HepG2 (cell line): ENCODE measurements at regions not wholly inside any gene's neighbourhood (a gene's known extent, or its start where the extent isn't known, plus 50 kb on each side); places are given as distances from the start of the nearest gene placed in this dataset.

Experiments
- ATAC-seq: fragments of 200-7000 bp; cut with Tn5 transposase; 3 replicates; pipeline ENCODE4 v1.9.1; 2020; ENCODE audit warnings: mild to moderate bottlenecking, moderate library complexity
- BruUV-seq: library from RNA; stranded (reverse); fragments of 400-500 nt; replicated peaks from 2 replicates; lab custom pipeline; 2021; lab: Mats Ljungman, UMichigan
- CTCF ChIA-PET: fragments of 300-600 bp; formaldehyde crosslinking; extraction: SDS; loops from one replicate; lab custom pipeline; 2021; ENCODE audit warnings: low total read pairs, inconsistent platforms, low intra/inter-chr PET ratio; lab: Yijun Ruan, JAX
- POLR2A ChIA-PET: fragments of 350-600 bp; sonication (Branson Sonifier 250); formaldehyde crosslinking; loops from one replicate; lab custom pipeline; 2020; ENCODE audit warnings: antibody characterized with exemption, inconsistent platforms; lab: Yijun Ruan, JAX
- DNase-seq: peaks from one replicate; pipeline ENCODE4 v3.0.0-alpha.2; 2015; ENCODE audit warnings: low spot score
- FAIRE-seq: peaks from 3 replicates; lab custom pipeline; 2011; peaks lifted over from hg19 to GRCh38; lab: Jason Lieb, UNC
- H2AFZ ChIP-seq: one replicate; pipeline ENCODE4 v1.6.1; 2011; ENCODE audit warnings: low read length, inconsistent platforms
- H3K27ac ChIP-seq: fragments of 300-600 bp; 3 replicates; pipeline ENCODE4 v1.8.0; 2011; ENCODE audit warnings: mixed run types, mild to moderate bottlenecking, mixed read lengths, low read length, inconsistent platforms; ENCODE audit not compliant: insufficient read depth; ENCODE audit errors: extremely low read length
- H3K27me3 ChIP-seq, 2 experiments: fragments of 200-600 bp in 1 of 2; 2 replicates in 1 of 2; 3 replicates in 1 of 2; pipeline versions ENCODE4 v1.6.0 to v1.8.0; 2011; ENCODE audit warnings: low read length in 2 of 2, mild to moderate bottlenecking in 2 of 2, moderate library complexity in 2 of 2, inconsistent platforms in 1 of 2; ENCODE audit not compliant: insufficient read depth in 2 of 2, control insufficient read depth in 1 of 2
- H3K36me3 ChIP-seq, 2 experiments: fragments of 200-600 bp in 1 of 2; replicated peaks in 1 of 2; 2 replicates in 1 of 2; 3 replicates in 1 of 2; pipeline versions ENCODE4 v1.5.1 to v1.8.0; 2011; ENCODE audit warnings: low read length in 2 of 2, inconsistent platforms in 1 of 2; ENCODE audit not compliant: insufficient read depth in 2 of 2, control insufficient read depth in 1 of 2
- H3K4me1 ChIP-seq: 2 replicates; pipeline ENCODE4 v1.5.1; 2012; ENCODE audit warnings: low read length, inconsistent platforms; ENCODE audit not compliant: insufficient read depth
- H3K4me2 ChIP-seq: 2 replicates; pipeline ENCODE4 v1.6.0; 2011; ENCODE audit warnings: low read depth, low read length, inconsistent platforms
- H3K4me3 ChIP-seq, 3 experiments: fragments of 200-600 bp in 1 of 3; sonication (generic), shearing (Covaris generic) in 1 of 3; replicated peaks in 1 of 3; 2 replicates each; pipeline ENCODE4 v1.5.1; 2011 to 2016; ENCODE audit warnings: low read length in 3 of 3, inconsistent platforms in 2 of 3, low read depth in 2 of 3, mild to moderate bottlenecking in 2 of 3, control low read depth in 1 of 3, mixed read lengths in 1 of 3; ENCODE audit not compliant: insufficient read depth in 1 of 3
- H3K79me2 ChIP-seq: one replicate; pipeline ENCODE4 v1.6.1; 2011; ENCODE audit warnings: low read length, inconsistent platforms; ENCODE audit not compliant: insufficient read depth
- H3K9ac ChIP-seq: 2 replicates; pipeline ENCODE4 v1.6.0; 2011; ENCODE audit warnings: mild to moderate bottlenecking, low read depth, low read length, inconsistent platforms; ENCODE audit not compliant: insufficient read depth
- H3K9me3 ChIP-seq: 2 replicates; pipeline ENCODE4 v1.5.1; 2012; ENCODE audit warnings: mild to moderate bottlenecking, low read length
- H4K20me1 ChIP-seq: 2 replicates; pipeline ENCODE4 v1.6.0; 2011; ENCODE audit warnings: inconsistent platforms, mild to moderate bottlenecking, low read length, moderate library complexity; ENCODE audit not compliant: insufficient read depth
- CENPX ChIP-seq: sonication (generic); formaldehyde crosslinking; IDR thresholded peaks from 2 replicates; pipeline ENCODE4 v1.9.0; 2021; ENCODE audit warnings: mild to moderate bottlenecking, missing genetic modification reagents, moderate library complexity
- CHD2 ChIP-seq: IDR thresholded peaks from 2 replicates; pipeline ENCODE4 v1.6.1; 2011; ENCODE audit warnings: low read depth, low read length, improper control_type of control experiment
- HHEX ChIP-seq: IDR thresholded peaks from 2 replicates; pipeline ENCODE4 v1.6.1; 2016; ENCODE audit warnings: control low read depth
- HNRNPK ChIP-seq: fragments of 200-400 bp; formaldehyde crosslinking; IDR thresholded peaks from 2 replicates; pipeline ENCODE4 v1.6.1; 2018; ENCODE audit warnings: low read length, low read depth, moderate library complexity, mild to moderate bottlenecking; ENCODE audit not compliant: poor library complexity, severe bottlenecking
- MLLT10 ChIP-seq: sonication (generic); formaldehyde crosslinking; IDR thresholded peaks from 2 replicates; pipeline ENCODE4 v1.4.0; 2020; ENCODE audit warnings: missing genetic modification reagents
- MYNN ChIP-seq: sonication (generic); formaldehyde crosslinking; IDR thresholded peaks from 2 replicates; pipeline ENCODE4 v1.4.0; 2020; ENCODE audit warnings: mild to moderate bottlenecking, low read depth, missing genetic modification reagents
- SNRNP70 ChIP-seq: fragments of 200-400 bp; formaldehyde crosslinking; IDR thresholded peaks from 2 replicates; pipeline ENCODE4 v1.6.1; 2017; ENCODE audit warnings: mild to moderate bottlenecking, low read depth, low read length, moderate library complexity
- ZNF343 ChIP-seq: sonication (generic); formaldehyde crosslinking; IDR thresholded peaks from 2 replicates; pipeline ENCODE4 v1.4.0; 2020; ENCODE audit warnings: mild to moderate bottlenecking, missing genetic modification reagents
- ZNF510 ChIP-seq: sonication (generic); formaldehyde crosslinking; IDR thresholded peaks from 2 replicates; pipeline ENCODE4 v1.4.0; 2020; ENCODE audit warnings: low read depth, mild to moderate bottlenecking, missing genetic modification reagents
- ZNF678 ChIP-seq: sonication (generic); formaldehyde crosslinking; IDR thresholded peaks from 2 replicates; pipeline ENCODE4 v1.4.0; 2020; ENCODE audit warnings: mild to moderate bottlenecking, missing genetic modification reagents
- WGBS: methylation state at CpG from one replicate; pipeline ENCODE4 v1.1.6; 2017; ENCODE audit warnings: low lambda C conversion rate; 5-methylcytosine and 5-hydroxymethylcytosine counted together
- in situ Hi-C: cut with HindIII; loops from 2 replicates; pipeline ENCODE4 v1.10.0; 2017; ENCODE audit warnings: low pct_unique_long_range_greater_than_20kb; ENCODE audit not compliant: extremely low pct_ligation_motif_present
- intact Hi-C: fragments of 100-400 bp; cut with micrococcal nuclease; formaldehyde crosslinking; loops from one replicate; pipeline ENCODE4 v1.10.0; 2022; ENCODE audit not compliant: unreplicated experiment
- TF ChIP-seq, protein P1 (sequence below): sonication (generic); formaldehyde crosslinking; IDR thresholded peaks from 2 replicates; pipeline ENCODE4 v1.4.0; 2020; ENCODE audit warnings: missing genetic modification reagents
- TF ChIP-seq, protein P2 (sequence below): sonication (generic); formaldehyde crosslinking; IDR thresholded peaks from 2 replicates; pipeline ENCODE4 v1.5.0; 2020; ENCODE audit warnings: missing genetic modification reagents, mild to moderate bottlenecking, borderline replicate concordance
- TF ChIP-seq, protein P3 (sequence below): sonication (generic); formaldehyde crosslinking; IDR thresholded peaks from 2 replicates; pipeline ENCODE4 v1.4.0; 2020; ENCODE audit warnings: mild to moderate bottlenecking, missing genetic modification reagents

DNA sequence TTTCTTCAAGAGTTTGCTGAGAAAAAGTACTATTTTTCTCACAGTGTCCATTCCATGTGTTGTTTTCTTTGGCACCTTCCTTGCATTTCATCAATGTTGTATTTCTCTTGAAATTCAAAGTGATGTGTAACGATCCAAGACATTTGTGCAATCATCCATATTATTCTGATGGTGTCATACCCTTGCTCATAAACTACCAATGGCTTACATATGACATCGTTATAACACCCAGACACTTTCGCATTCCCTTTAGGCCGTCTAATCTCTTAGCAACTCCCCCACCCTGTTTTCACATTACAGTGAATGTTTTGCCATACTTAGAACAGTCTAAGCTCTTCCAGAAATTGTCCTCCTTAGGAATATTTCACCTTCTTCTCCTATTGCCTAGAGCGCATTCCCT lies 1779.0 kb downstream of the PCDH7 start:
- Histone ChIP-seq H3K4me3 (no peak overlapping the region), H2AFZ (no peak overlapping the region), H3K36me3 (no peaks in the 10 kb centered on the region), H3K27ac (no peak overlapping the region), H3K4me1 (no peaks in the 10 kb centered on the region), H3K4me2 (no peak overlapping the region), H3K27me3 (no peaks in the 10 kb centered on the region), H4K20me1 (no peaks in the 10 kb centered on the region), H3K9me3 (no peaks in the 10 kb centered on the region), H3K9ac (no peak overlapping the region), H3K79me2 (no peaks in the 10 kb centered on the region)
- BruUV-seq, result no TSS peak
- FAIRE-seq (no peak), DNase-seq (no peak), ATAC-seq (no peak)
- WGBS, result 3% methylated on average over 5 of the region's 5 CpGs
- ChIA-PET POLR2A (no interaction called here), CTCF (no interaction called here)
- TF ChIP-seq, protein P1, sequence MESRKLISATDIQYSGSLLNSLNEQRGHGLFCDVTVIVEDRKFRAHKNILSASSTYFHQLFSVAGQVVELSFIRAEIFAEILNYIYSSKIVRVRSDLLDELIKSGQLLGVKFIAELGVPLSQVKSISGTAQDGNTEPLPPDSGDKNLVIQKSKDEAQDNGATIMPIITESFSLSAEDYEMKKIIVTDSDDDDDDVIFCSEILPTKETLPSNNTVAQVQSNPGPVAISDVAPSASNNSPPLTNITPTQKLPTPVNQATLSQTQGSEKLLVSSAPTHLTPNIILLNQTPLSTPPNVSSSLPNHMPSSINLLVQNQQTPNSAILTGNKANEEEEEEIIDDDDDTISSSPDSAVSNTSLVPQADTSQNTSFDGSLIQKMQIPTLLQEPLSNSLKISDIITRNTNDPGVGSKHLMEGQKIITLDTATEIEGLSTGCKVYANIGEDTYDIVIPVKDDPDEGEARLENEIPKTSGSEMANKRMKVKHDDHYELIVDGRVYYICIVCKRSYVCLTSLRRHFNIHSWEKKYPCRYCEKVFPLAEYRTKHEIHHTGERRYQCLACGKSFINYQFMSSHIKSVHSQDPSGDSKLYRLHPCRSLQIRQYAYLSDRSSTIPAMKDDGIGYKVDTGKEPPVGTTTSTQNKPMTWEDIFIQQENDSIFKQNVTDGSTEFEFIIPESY, result no peak
- TF ChIP-seq MLLT10 (CRISPR knock-in tag) (no peak), CENPX (CRISPR knock-in tag) (no peak), ZNF343 (CRISPR knock-in tag) (no peak), ZNF510 (CRISPR knock-in tag) (no peak), SNRNP70 (no peak), CHD2 (no peak), ZNF678 (no peak), MYNN (CRISPR knock-in tag) (no peak), HHEX (CRISPR knock-in tag) (no peak), HNRNPK (no peak)
- TF ChIP-seq, protein P2, sequence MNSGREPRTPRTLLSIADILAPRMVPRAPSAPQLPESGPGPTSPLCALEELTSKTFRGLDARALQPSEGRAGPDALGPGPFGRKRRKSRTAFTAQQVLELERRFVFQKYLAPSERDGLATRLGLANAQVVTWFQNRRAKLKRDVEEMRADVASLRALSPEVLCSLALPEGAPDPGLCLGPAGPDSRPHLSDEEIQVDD (CRISPR knock-in tag), result no peak
- TF ChIP-seq, protein P3, sequence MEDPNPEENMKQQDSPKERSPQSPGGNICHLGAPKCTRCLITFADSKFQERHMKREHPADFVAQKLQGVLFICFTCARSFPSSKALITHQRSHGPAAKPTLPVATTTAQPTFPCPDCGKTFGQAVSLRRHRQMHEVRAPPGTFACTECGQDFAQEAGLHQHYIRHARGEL (CRISPR knock-in tag), result no peak
- intact Hi-C loops (no loop called here), in situ Hi-C loops (no loop called here)
